Adrenal gland (tissue), 5 donors: ENCODE measurements at regions not wholly inside any gene's neighbourhood (a gene's known extent, or its start where the extent isn't known, plus 50 kb on each side); places are given as distances from the start of the nearest gene placed in this dataset.

ENCODE experiments used
- CTCF ChIP-seq, 6 experiments: fragments of 450-650 bp in 4 of 6; fragments of 200-600 bp in 2 of 6; sonication (generic) in 1 of 6; IDR thresholded peaks; 1 replicate in 5 of 6; 2 replicates in 1 of 6; pipeline versions ENCODE4 v1.5.1 to v1.8.0; 2016 to 2021; ENCODE audit warnings: antibody characterized with exemption in 6 of 6, mild to moderate bottlenecking in 2 of 6, moderate library complexity in 1 of 6
- POLR2A ChIP-seq, 2 donors: fragments of 450-650 bp; IDR thresholded peaks; one replicate each; pipeline ENCODE4 v1.6.1; 2017; ENCODE audit warnings: antibody characterized with exemption in 2 of 2, mild to moderate bottlenecking in 2 of 2, moderate library complexity in 1 of 2
- donor health status: DM: no; HTN: no; CAD: no.

DNA sequence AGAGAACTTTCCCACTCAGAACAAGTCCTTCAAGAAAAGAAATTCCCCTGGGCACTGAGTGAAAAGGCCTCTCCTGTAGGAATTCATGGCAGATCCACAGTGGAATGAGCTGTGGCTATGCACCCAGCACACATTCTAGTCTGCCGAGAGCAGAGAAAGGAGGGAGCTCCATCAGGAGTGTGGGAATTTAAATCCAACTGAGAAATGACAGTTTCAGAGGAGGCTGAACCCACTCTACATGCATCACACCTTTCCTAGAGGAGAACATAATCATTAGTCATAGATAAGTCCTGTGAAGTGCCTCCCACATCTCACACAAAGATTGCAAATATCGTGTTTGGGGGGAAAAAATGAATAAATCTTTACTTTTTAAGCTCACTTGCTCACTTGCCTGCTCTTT lies 530.2 kb upstream of the HTR1E start:
- TF ChIP-seq POLR2A (IDR thresholded peaks at IDR 0.05) (no peak), CTCF (IDR thresholded peaks at IDR 0.05) (no peak)
